ENCODE measurements at regions not wholly inside any gene's neighbourhood (a gene's known extent, or its start where the extent isn't known, plus 50 kb on each side); places are given as distances from the start of the nearest gene placed in this dataset.

GRCh38 chr5:133827830-133828229 lies 140.6 kb downstream of the C5orf15 start:
- no peak for DNase-seq

GRCh38 chr5:133827011-133827410 lies 141.4 kb downstream of the C5orf15 start:
- no peak for DNase-seq

DNA sequence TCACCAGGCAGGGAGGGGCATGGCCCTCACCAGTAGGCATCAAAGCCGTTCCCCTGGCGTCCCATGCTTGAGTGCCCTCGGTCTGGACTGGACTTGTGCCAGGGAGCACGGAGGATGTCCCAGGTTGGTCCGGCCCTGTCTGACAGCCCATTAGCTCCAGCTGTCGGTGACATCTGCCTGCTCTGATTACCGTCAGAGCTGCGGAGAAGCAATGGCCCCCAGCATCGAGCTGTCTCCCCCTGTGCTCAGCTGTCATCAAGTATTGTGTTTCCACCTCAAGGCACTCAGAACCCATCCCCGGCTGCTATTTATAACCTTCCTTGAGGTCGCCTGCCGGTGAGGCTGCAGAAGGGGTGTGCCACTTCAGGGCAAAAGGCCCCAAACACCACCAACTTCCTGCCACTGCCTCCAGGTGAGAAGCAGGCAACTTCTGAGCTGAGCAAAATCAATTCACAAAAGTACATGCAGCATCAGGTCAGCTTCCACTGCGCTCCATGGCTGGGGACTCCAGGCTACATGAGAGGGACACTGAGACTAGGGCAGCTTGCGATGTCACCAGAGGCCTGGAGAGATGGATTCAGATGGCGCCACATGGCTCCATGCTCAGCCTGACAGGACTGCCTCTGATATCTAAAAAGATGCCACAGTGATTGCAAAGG lies 142.7 kb downstream of the C5orf15 start:
- peak; percentile 47 for DNase-seq

DNA sequence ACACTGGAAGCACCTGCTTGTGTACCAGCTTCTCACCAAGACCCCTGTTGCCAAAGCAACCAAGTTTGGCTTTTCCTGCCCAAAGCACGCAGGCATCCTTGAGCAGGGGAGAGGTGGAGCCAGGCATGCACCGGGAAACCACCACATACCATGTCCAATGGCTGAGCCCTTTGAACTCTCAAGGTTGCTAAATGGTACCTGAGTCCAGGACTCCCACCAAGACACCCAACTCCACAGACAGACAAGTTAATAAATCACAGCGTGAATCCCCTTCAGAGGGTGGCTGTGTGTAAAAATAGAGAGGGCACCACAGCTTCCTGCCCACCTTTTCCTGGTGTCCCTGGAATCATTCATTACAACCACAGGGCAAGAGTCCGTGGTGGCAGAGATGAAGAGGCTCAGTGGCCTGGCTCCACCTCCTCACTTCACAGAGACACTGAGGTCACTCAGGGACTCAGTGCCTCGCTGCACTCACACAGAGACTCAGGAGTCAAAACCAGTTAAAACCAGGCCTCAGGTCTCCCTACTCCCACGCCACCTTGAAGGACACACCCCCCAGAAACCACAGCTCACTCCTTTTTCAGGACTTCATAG lies 143.7 kb downstream of the C5orf15 start:
- DNase-seq, result no peak

DNA sequence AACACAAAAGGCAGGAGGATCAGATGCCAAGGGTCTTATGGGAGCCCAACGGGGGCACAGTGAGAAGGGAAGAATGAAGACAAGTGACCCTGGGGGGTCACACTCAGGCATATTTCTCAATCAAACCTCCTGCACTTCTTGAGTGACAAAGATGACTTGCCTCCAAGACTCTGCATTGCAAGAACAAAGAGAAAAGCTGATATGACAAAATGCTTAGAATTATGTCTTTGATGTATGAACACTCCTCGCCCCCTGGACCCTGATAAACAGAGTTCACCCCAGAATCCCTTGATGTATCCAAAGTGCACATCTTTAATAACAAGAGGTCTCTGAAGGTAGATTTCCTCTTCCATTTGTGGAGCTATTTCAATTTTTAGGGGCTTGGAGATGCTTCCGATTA lies 146.5 kb downstream of the C5orf15 start:
- no peak for DNase-seq

DNA sequence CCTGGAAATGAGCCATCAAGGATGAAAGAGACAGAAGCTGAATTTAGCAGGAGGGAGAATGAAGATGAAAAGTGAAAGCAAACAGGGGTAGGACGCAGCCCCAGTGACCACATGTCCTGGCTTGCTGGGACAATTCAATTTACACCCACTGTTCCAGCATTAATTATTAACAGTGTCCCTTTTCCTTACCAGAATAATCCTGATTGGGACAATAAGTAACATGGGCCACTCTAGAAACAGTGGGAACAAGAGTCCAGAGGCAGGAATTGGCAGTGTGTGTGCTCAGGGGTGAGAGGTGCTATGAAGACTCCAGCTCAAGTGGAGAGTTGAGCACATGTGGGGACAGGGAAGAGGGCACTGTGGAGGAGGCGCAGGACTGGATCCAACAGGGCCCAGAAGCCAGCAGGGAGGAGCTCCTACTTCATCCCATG lies 147.1 kb downstream of the C5orf15 start:
- no peak for DNase-seq

- DNase-seq, result no peak
Measured at GRCh38 chr5:133820507-133820906, 147.9 kb downstream of the C5orf15 start.

- no peak for DNase-seq
Measured at GRCh38 chr5:133819977-133820471, 148.4 kb downstream of the C5orf15 start.

- no peak for DNase-seq
Measured at GRCh38 chr5:133818869-133819600, 149.4 kb downstream of the C5orf15 start.

GRCh38 chr5:133818031-133818431 lies 150.4 kb downstream of the C5orf15 start:
- DNase-seq, result no peak

DNA sequence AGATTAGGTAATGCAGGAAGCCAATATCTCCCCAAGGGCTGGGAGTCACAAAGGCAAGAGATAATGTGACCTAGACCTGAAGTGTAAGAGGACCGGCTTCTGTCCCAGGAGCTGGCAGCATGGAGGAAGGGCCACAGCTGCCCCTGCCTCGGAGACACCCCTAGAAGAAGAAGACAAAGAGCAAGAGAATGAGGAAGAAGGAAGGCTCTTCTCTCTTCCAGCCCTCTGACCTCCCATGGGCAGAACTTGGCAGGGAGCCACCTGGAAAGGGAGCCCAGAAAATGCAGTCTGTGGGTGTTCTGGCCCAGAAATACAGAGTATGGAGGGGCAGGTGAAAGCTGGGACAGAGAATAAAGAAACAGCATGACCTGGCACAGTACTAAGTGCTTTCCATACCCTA lies 151.0 kb downstream of the C5orf15 start:
- DNase-seq, result no peak

DNA sequence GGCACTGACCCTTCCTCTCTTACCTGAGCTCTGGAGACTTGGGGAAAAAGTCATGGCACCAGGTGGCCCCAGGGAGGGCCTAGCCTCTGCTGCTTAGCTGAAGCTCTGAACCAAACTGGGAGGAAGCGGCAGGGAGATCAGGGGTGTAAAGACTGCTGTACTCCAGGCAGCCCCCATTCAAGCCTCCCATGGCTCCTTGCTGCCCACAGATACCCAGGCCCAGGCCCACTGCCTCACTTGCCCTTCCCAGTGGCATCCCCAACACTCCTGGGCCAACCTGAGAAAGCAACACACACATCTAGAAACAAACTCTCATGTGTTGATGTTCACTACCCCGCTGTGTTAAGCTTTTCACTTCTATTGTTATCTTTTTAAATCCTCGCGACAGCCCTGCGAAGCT lies 151.6 kb downstream of the C5orf15 start:
- no peak for DNase-seq

DNA sequence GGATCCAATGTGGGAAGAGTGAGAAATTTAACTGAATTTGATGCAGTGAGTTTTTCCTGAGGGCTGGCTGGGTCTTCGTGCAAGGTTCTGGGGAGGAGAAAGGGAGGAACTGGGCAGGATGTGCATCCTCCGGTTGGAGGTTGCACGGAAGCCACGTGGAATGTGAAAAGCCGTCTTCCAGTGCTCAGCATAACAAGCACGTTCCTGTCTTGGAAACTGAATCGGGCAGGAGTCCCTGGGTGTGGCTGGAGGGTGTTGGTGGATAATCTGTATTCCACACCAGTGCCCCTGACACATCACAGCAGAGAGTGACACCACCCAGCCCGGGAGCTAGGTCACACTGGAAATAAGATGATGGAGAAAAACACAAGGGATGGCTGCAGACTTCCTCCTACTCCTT lies 154.3 kb downstream of the C5orf15 start:
- DNase-seq, result no peak

DNA sequence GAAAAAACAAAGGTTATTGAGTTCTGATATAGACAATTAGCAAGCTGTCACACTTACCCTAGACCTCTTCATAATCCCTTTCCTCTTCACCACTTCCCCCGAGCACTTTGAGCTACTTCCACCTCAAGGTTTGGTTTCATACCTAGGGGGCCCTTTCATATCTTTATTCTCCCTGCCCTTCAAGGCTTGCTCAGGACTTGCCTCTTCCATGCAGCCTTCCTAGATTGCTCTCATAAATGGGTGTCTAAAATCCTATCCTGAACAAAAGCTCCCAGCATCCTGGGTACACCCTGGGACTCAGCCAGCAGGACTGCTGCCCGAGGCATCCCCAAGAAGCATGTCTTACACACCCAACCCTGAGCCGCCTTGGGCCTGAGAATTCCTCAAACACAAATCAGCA lies 157.3 kb downstream of the C5orf15 start:
- DNase-seq, result no peak

DNA sequence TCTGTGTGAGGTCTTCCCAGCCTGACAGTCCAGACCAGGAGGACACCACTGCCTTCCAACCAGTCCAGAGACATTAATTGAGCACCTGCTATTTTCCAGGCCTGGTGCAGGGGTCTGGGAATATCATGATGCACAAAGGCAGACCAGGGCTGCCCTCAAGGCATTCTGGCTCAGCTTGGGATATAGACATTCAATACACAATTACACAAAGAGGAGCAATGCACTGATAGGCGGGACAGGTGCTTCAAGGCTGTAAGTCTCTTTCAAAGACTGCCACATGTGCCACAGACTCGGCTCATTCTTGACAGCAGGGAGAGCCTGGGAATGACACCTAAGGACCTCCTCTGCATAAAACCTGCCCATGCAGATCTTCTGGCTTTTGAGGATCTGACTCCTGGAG lies 158.6 kb downstream of the C5orf15 start:
- no peak for DNase-seq

DNA sequence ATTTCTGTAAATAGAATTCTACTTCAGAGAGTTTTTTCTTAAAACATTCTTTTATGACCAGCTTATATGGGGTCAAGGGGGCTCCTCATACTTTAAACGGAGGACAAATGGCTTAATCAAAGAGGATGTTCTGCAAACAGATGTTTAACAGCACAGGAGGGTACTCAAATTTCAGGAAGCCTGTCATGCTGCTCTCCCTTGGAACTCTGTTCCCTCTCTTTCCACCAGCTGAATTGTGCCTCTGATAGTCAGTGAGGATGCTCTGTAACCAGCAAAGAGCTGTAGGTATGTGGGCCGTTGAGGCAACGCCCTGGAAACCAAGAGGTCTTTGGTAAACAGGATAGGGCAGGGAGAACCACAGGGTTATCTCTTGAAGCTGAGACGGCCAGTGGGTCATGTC lies 161.1 kb downstream of the C5orf15 start:
- no peak for DNase-seq

- no peak for DNase-seq
Measured at GRCh38 chr5:133806847-133807246, 161.6 kb downstream of the C5orf15 start.

- DNase-seq, result no peak
Measured at GRCh38 chr5:133801955-133802751, 166.3 kb downstream of the C5orf15 start.

DNA sequence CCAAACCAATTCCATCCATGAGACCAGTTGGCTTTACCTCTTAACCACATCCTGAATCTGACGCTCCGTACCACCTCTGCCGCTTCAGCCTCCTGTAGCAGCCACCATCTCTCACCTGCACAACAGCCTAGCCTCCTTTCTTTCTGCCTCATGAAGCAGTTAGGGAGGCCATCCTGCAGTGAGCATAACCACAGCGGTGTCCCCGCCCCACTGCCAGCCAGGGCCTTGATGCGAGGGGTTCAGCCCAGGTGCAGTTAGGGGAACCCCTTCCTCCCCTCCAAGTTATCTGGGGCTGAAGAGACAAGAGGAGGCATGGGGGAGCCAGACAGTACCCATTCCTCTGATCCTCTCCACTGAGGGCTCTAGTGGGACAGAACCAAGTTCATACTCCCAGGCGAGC lies 167.0 kb downstream of the C5orf15 start:
- no peak for DNase-seq

GRCh38 chr5:133799571-133800237 lies 168.7 kb downstream of the C5orf15 start:
- no peak for DNase-seq

DNA sequence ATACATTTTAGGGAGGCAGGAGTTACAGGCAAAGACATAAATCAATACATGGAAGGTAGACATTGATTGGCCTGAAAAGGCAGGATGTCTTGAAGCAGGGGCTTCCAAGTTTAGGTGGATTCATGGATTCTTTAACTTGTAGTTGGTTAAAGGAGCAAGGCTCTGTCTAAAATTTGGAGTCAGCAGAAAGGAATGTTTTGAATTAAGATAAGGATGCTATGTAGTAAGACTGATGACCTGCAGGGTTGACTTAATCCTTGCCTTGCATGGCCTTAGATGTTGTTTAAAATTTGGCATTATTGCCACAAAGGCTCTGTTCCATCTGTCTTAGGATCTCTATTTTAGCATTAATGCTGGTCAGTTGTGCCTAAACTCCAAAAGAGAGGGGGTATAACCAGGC lies 171.3 kb downstream of the C5orf15 start:
- no peak for DNase-seq

- DNase-seq, result no peak
Measured at GRCh38 chr5:133796186-133796585, 172.2 kb downstream of the C5orf15 start.

All from CD4-positive, alpha-beta T cell treated with Interferon gamma for 1 hour (primary cell).